RKO (cell line): ENCODE measurements at regions not wholly inside any gene's neighbourhood (a gene's known extent, or its start where the extent isn't known, plus 50 kb on each side); places are given as distances from the start of the nearest gene placed in this dataset.
"Not testable (repeated sequence)": the region's sequence is repeated elsewhere in the genome, so short reads cannot be mapped to it uniquely, and the experiment has no call there.

Experiments used
- DNase-seq: peaks from one replicate; pipeline ENCODE4 v3.0.0-alpha.2; 2016; ENCODE audit warnings: low spot score

- no peak for DNase-seq
Measured at GRCh38 chr4:19033816-19034733, 1012.5 kb upstream of the LCORL start.

- DNase-seq: no peak
Measured at GRCh38 chr4:19030536-19030935, 1009.0 kb upstream of the LCORL start.

- DNase-seq: no peak
Measured at GRCh38 chr4:19030048-19030447, 1008.5 kb upstream of the LCORL start.

GRCh38 chr4:19026281-19026680 lies 1004.7 kb upstream of the LCORL start:
- no peak for DNase-seq

- no peak for DNase-seq
Measured at GRCh38 chr4:19025031-19025430, 1003.5 kb upstream of the LCORL start.

- no peak for DNase-seq
Measured at GRCh38 chr4:19024047-19024446, 1002.5 kb upstream of the LCORL start.

GRCh38 chr4:19021617-19022016 lies 1000.1 kb upstream of the LCORL start:
- DNase-seq: no peak

- not testable (repeated sequence) for DNase-seq
Measured at GRCh38 chr4:19016550-19016949, 995.0 kb upstream of the LCORL start.

- no peak for DNase-seq
Measured at GRCh38 chr4:19014594-19014993, 993.0 kb upstream of the LCORL start.

- no peak for DNase-seq
Measured at GRCh38 chr4:19010761-19011160, 989.2 kb upstream of the LCORL start.

- no peak for DNase-seq
Measured at GRCh38 chr4:19009881-19010280, 988.3 kb upstream of the LCORL start.

- no peak for DNase-seq
Measured at GRCh38 chr4:19005211-19005610, 983.7 kb upstream of the LCORL start.

GRCh38 chr4:19002170-19002569 lies 980.6 kb upstream of the LCORL start:
- DNase-seq: no peak

GRCh38 chr4:18999595-18999994 lies 978.0 kb upstream of the LCORL start:
- DNase-seq: no peak

GRCh38 chr4:18981234-18981615 lies 959.7 kb upstream of the LCORL start:
- no peak for DNase-seq

GRCh38 chr4:18980516-18981233 lies 959.1 kb upstream of the LCORL start:
- no peak for DNase-seq

- DNase-seq: no peak
Measured at GRCh38 chr4:18976884-18977283, 955.3 kb upstream of the LCORL start.

GRCh38 chr4:18975916-18976808 lies 954.6 kb upstream of the LCORL start:
- DNase-seq: no peak

- DNase-seq: no peak
Measured at GRCh38 chr4:18973296-18973695, 951.7 kb upstream of the LCORL start.

- no peak for DNase-seq
Measured at GRCh38 chr4:18961879-18962278, 940.3 kb upstream of the LCORL start.

- no peak for DNase-seq
Measured at GRCh38 chr4:18961266-18961665, 939.7 kb upstream of the LCORL start.

- no peak for DNase-seq
Measured at GRCh38 chr4:18957716-18958115, 936.2 kb upstream of the LCORL start.
